Astrocyte (in vitro differentiated cells and primary cell): ENCODE measurements at regions not wholly inside any gene's neighbourhood (a gene's known extent, or its start where the extent isn't known, plus 50 kb on each side); places are given as distances from the start of the nearest gene placed in this dataset.

Experiments
- DNase-seq: peaks from one replicate; pipeline ENCODE4 v3.0.0-alpha.2; 2010; ENCODE audit warnings: low read depth
- FAIRE-seq: peaks from 2 replicates; lab custom pipeline; 2011; peaks lifted over from hg19 to GRCh38; lab: Jason Lieb, UNC
- H2AFZ ChIP-seq: 2 replicates; pipeline ENCODE4 v1.6.0; 2012; ENCODE audit warnings: low read depth, low read length, inconsistent platforms
- H3K27ac ChIP-seq: 2 replicates; pipeline ENCODE4 v1.5.1; 2011; ENCODE audit warnings: low read depth, low read length, inconsistent platforms
- H3K27me3 ChIP-seq: 2 replicates; pipeline ENCODE4 v1.6.0; 2011; ENCODE audit warnings: low read length, inconsistent platforms; ENCODE audit not compliant: insufficient read depth
- H3K36me3 ChIP-seq: 2 replicates; pipeline ENCODE4 v1.5.1; 2011; ENCODE audit warnings: low read length, inconsistent platforms; ENCODE audit not compliant: insufficient read depth
- H3K4me1 ChIP-seq: 2 replicates; pipeline ENCODE4 v1.5.1; 2011; ENCODE audit warnings: low read length, inconsistent platforms; ENCODE audit not compliant: insufficient read depth
- H3K4me2 ChIP-seq: 2 replicates; pipeline ENCODE4 v1.6.0; 2012; ENCODE audit warnings: low read length, inconsistent platforms
- H3K4me3 ChIP-seq: 2 replicates; pipeline ENCODE4 v1.5.1; 2011; ENCODE audit warnings: low read depth, mild to moderate bottlenecking, low read length, inconsistent platforms; ENCODE audit not compliant: insufficient read depth
- H3K79me2 ChIP-seq: 2 replicates; pipeline ENCODE4 v1.6.0; 2012; ENCODE audit warnings: mild to moderate bottlenecking, low read length, inconsistent platforms; ENCODE audit not compliant: insufficient read depth
- H3K9ac ChIP-seq: 2 replicates; pipeline ENCODE4 v1.6.0; 2012; ENCODE audit warnings: mild to moderate bottlenecking, low read length, inconsistent platforms
- H3K9me3 ChIP-seq: 2 replicates; pipeline ENCODE4 v1.5.1; 2012; ENCODE audit warnings: low read depth, mild to moderate bottlenecking, low read length, inconsistent platforms; ENCODE audit not compliant: insufficient read depth
- H4K20me1 ChIP-seq: 2 replicates; pipeline ENCODE4 v1.6.0; 2012; ENCODE audit warnings: low read length, inconsistent platforms; ENCODE audit not compliant: insufficient read depth
- H3K27ac Mint-ChIP-seq: one replicate; pipeline ENCODE4 v1.8.0; 2021; ENCODE audit warnings: mild to moderate bottlenecking, mixed read lengths; ENCODE audit not compliant: unreplicated experiment
- H3K27me3 Mint-ChIP-seq: one replicate; pipeline ENCODE4 v1.8.0; 2021; ENCODE audit warnings: low read depth, mixed read lengths; ENCODE audit not compliant: unreplicated experiment
- H3K36me3 Mint-ChIP-seq: one replicate; pipeline ENCODE4 v1.8.0; 2021; ENCODE audit warnings: low read depth, mixed read lengths; ENCODE audit not compliant: unreplicated experiment
- H3K4me1 Mint-ChIP-seq: one replicate; pipeline ENCODE4 v1.8.0; 2021; ENCODE audit warnings: low read depth, mixed read lengths; ENCODE audit not compliant: unreplicated experiment
- H3K4me3 Mint-ChIP-seq: one replicate; pipeline ENCODE4 v1.8.0; 2021; ENCODE audit warnings: mild to moderate bottlenecking, moderate library complexity, mixed read lengths; ENCODE audit not compliant: unreplicated experiment
- H3K9me3 Mint-ChIP-seq: one replicate; pipeline ENCODE4 v1.8.0; 2021; ENCODE audit warnings: mild to moderate bottlenecking, mixed read lengths; ENCODE audit not compliant: unreplicated experiment
- EZH2 ChIP-seq: IDR thresholded peaks from 2 replicates; pipeline ENCODE4 v1.6.1; 2012; ENCODE audit warnings: mild to moderate bottlenecking, low read length, inconsistent platforms; ENCODE audit not compliant: insufficient read depth
- TF ChIP-seq, protein P1 (sequence below): IDR thresholded peaks from 2 replicates; pipeline ENCODE4 v1.5.1; 2011; ENCODE audit warnings: low read depth, mild to moderate bottlenecking, inconsistent platforms, low read length, moderate library complexity; ENCODE audit not compliant: insufficient read depth

- Histone ChIP-seq H3K27ac (no peak overlapping the region), H3K4me2 (no peak overlapping the region), H3K9ac (no peak overlapping the region), H3K9me3 (peaks cover 5% of the 10 kb centered on the region), H3K27me3 (no peaks in the 10 kb centered on the region), H4K20me1 (no peaks in the 10 kb centered on the region), H3K4me3 (no peak overlapping the region), H3K79me2 (no peaks in the 10 kb centered on the region), H3K4me1 (no peaks in the 10 kb centered on the region), H2AFZ (no peak overlapping the region), H3K36me3 (no peaks in the 10 kb centered on the region)
- Mint-ChIP-seq H3K27ac (no peak overlapping the region), H3K4me1 (peaks cover 1% of the 10 kb centered on the region), H3K9me3 (no peaks in the 10 kb centered on the region), H3K27me3 (no peaks in the 10 kb centered on the region), H3K36me3 (no peaks in the 10 kb centered on the region), H3K4me3 (no peak overlapping the region)
- DNase-seq (no peak), FAIRE-seq (no peak)
- TF ChIP-seq, protein P1, sequence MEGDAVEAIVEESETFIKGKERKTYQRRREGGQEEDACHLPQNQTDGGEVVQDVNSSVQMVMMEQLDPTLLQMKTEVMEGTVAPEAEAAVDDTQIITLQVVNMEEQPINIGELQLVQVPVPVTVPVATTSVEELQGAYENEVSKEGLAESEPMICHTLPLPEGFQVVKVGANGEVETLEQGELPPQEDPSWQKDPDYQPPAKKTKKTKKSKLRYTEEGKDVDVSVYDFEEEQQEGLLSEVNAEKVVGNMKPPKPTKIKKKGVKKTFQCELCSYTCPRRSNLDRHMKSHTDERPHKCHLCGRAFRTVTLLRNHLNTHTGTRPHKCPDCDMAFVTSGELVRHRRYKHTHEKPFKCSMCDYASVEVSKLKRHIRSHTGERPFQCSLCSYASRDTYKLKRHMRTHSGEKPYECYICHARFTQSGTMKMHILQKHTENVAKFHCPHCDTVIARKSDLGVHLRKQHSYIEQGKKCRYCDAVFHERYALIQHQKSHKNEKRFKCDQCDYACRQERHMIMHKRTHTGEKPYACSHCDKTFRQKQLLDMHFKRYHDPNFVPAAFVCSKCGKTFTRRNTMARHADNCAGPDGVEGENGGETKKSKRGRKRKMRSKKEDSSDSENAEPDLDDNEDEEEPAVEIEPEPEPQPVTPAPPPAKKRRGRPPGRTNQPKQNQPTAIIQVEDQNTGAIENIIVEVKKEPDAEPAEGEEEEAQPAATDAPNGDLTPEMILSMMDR: no peak
- no peak for TF ChIP-seq EZH2
These were observed 191.3 kb upstream of the DEFB112 start for GRCh38 chr6:50240986-50241385.

- Mint-ChIP-seq H3K27ac (peak overlapping the region; percentile 86), H3K27me3 (no peaks in the 10 kb centered on the region), H3K36me3 (no peaks in the 10 kb centered on the region), H3K4me1 (peaks cover 10% of the 10 kb centered on the region), H3K9me3 (no peaks in the 10 kb centered on the region), H3K4me3 (no peak overlapping the region)
- Histone ChIP-seq H3K79me2 (no peaks in the 10 kb centered on the region), H3K9ac (no peak overlapping the region), H3K4me2 (no peak overlapping the region), H3K36me3 (no peaks in the 10 kb centered on the region), H3K9me3 (no peaks in the 10 kb centered on the region), H3K27ac (no peak overlapping the region), H2AFZ (no peak overlapping the region), H4K20me1 (no peaks in the 10 kb centered on the region), H3K27me3 (no peaks in the 10 kb centered on the region), H3K4me1 (no peaks in the 10 kb centered on the region), H3K4me3 (no peak overlapping the region)
- TF ChIP-seq EZH2: no peak
- TF ChIP-seq, protein P1: no peak
- DNase-seq (peak; percentile 8), FAIRE-seq (no peak)
These were observed 199.8 kb upstream of the DEFB112 start for GRCh38 chr6:50249493-50249892.

GRCh38 chr6:50257322-50257721 is 207.6 kb upstream of the DEFB112 start:
- Histone ChIP-seq H3K79me2 (no peaks in the 10 kb centered on the region), H3K4me2 (no peak overlapping the region), H2AFZ (no peak overlapping the region), H3K9ac (no peak overlapping the region), H3K4me3 (no peak overlapping the region), H4K20me1 (no peaks in the 10 kb centered on the region), H3K27ac (no peak overlapping the region), H3K27me3 (no peaks in the 10 kb centered on the region), H3K4me1 (no peaks in the 10 kb centered on the region), H3K36me3 (no peaks in the 10 kb centered on the region), H3K9me3 (peaks cover 14% of the 10 kb centered on the region)
- H3K4me3 Mint-ChIP-seq: no peak overlapping the region
- DNase-seq: no peak
- FAIRE-seq: no peak
- no peaks in the 10 kb centered on the region for H3K27me3 Mint-ChIP-seq
- H3K9me3 Mint-ChIP-seq: peaks cover 10% of the 10 kb centered on the region
- no peak overlapping the region for H3K27ac Mint-ChIP-seq
- H3K36me3 Mint-ChIP-seq: no peaks in the 10 kb centered on the region
- H3K4me1 Mint-ChIP-seq: no peaks in the 10 kb centered on the region
- no peak for TF ChIP-seq EZH2
- TF ChIP-seq, protein P1: no peak
